NCI-H524 (cell line): ENCODE measurements at regions not wholly inside any gene's neighbourhood (a gene's known extent, or its start where the extent isn't known, plus 50 kb on each side); places are given as distances from the start of the nearest gene placed in this dataset.

ENCODE experiments used
- DNase-seq, 2 experiments: peaks; one replicate each; lab custom pipeline; 2025; lab: John Stamatoyannopoulos, UW

DNA sequence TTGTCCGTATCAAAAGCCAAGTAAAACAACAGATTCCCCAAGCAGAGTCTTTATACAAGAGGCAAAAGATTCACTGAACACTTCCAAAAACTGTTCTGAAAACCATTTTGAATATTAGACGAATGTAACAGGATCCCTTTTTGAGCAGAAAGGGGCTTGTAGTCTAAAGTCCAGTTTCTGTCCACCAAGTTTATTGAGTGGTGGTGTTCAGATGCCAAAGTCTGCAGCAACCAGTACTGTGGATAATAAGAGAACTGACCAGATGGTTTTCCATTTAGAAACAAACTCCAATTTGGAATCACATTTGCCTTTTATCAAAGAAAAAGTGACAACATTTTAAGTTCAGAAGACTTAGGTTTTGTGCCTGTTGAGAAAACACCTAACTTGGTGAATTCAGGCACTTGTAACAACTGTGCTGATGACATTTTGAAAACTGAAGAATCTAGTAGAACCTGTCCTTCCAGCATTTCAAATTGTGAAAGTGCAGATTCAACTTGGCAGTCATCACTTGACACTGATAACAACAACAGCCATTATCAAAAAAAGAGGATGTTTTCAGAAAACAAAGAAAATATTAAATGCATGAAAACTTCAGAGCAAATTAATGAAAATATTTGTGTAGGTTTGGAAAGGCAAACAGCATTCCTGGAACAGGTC is 217.1 kb downstream of the CSNK2A3 start:
- DNase-seq = no peak

DNA sequence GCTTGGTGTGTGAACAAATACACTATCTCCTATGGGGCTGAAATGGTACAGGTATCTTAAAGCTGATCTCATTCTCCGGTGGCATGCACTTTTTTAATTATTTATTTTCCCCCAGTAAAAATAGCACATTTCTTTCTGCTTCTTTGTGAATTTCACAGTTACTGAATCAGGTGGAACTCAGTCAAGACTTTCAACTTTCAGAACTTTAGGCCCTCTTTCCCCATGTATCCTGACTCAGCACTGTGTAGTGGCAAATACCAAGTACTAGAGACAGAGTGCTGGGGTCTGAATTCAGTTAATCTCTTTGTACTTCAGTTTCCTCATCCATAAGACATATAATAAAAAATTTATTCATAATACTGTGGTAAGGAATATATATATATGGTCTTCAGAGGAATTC is 223.9 kb downstream of the CSNK2A3 start:
- DNase-seq = no peak

DNA sequence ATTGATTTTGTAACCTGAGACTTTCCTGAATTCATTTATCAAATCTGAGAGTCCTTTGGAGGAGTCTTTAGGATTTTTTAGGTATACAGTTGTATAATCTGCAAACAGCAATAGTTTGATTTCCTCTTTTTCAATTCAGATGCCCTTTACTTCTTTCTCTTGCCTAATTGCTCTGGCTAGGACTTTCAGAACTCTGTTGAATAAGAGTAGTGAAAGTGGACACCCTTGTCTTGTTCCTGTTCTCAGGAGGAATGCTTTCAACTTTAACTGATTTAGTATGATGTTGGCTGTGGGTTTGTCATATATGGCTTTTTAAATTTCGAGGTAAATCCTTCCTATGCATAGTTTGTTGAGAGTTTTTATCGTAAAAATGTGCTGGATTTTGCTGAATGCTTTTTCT is 227.4 kb downstream of the CSNK2A3 start:
- DNase-seq = no peak

DNA sequence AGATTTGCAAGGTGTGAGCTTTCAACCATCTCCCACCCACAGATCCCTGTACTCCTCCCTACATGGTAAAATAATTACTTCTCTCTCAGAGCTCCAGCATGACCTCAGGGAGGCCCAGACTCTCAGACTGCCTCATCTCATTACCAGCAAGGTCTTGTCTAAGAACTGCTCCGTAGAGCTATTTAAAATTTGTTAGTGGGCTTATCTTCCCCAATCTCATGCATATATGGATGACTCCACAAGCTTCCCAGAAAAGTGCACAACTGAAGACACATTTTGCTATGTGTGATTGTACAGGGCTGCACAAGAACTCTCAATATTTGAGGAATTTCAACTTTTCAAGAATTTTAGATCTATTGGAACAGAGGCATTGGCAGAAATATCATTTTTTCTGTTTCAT is 230.3 kb downstream of the CSNK2A3 start:
- no peak for DNase-seq

DNA sequence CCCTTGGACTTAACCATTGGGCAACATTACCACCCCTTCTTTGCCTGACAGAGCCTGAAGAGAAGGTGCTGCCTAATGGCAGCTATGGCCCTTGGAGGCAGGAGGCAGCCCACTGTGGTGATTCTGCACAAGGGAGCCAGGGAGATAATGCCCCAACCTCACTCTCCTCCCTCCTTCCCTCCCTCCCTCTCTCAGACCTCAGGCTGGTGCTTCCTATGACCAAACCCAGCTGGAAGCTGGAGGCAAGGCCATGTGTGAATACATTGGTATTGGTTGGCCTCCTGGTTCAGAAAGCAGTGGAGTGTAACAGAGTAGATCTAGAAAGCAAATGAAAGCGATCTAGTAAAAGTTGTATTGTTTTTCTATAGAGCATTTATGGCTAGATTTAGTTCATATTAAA is 233.1 kb downstream of the CSNK2A3 start:
- no peak for DNase-seq

DNA sequence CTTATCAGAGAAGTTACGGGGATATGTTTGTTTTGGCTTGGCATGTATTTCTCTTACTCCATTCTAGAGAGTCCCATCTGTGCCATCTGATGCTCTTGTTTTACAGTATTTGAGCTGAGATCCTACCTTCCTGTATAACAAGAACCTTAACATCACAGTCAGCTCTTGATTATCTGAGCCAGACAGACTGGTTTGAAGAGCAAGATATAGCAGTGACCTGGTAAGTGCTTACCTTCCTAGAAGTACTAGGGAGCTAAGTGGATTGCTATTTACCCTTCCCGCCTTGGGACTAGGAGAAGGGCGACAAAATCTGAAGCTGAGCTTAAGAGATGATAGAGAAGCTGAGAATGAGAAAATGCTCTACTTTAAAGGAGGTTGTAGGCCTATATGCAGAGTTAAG is 235.3 kb downstream of the CSNK2A3 start:
- no peak for DNase-seq

DNA sequence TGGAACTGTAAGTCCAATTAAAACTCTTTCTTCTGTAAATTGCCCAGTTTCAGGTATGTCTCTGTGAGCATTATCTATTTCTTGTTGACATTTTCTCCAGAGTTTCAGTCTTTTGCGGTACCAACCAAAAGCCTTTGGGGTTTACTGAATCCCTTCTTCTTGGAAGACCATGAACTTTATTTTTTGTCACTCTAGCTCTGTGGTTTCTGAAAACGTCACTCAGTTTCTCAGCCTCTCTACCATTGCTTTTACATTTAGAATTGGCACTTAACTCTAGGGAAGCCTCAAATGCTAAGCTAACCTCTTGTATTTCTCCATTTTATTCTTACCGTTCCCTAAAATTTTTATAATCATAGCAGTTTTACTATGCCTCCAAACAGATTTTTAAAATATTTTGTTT is 237.6 kb downstream of the CSNK2A3 start:
- no peak for DNase-seq

DNA sequence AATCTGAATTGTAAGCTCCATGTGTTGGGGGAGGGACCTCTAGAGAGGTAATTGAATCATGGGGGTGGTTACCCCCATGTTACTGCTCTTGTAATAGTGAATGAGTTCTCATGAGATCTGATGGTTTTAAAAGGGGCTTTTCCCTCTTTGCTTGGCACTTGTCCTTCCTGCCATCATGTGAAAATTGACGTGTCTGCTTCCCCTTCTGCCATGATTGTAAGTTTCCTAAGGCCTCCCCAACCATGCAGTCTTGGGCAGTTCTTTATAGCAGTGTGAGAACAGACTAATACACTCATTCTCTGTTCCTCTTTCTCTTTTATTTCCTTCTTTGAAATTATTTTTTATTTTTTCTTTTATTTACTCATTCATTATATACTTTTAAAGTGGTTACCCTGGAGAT is 239.4 kb downstream of the CSNK2A3 start:
- DNase-seq = no peak

DNA sequence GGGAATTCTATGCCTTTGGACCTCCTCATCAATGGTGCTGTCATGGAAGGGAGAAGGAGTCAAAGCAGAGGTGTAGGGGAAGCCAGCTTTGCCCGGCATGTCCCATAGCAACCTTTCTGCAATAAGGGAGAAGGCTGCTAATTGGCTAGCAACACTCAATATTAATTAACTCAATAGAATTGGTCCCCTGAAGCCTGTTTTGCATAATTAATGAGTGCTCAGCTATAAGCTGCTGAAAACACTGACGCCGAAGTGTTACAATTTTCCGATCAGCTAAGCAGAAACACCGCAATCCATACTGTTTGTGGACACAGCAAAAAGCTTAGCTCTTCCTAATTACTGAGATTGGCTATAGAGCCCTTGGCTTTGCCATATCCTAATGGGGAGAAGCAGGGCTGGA is 245.0 kb downstream of the CSNK2A3 start:
- no peak for DNase-seq

DNA sequence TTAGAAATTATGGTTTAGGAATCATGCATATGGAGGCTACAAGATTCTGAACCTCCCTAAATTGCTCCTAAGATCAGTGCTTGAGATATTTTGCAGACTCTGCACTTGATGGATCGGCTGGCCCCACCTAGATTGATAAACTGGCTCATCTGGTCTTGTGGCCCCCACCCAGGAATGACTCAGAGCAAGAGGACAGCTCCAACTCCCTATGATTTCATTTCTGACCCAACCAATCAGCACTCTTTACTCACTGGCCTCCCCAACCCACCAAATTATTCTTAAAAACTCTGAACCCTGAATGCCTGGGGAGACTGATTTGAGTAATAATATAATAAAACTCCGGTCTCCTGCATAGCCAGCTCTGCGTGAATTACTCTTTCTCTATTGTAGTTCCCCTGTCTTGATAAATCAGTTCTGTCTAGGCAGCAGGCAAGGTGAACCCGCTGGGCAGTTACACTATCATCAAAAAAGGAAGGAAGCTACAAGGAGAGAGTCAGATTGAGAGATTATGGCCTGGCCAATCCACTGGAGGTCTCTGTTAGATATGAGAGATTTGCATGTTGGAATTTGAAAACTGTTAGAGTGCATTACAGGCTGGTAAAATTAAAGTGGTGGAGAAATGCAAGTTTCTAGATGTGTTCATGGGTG is 245.8 kb downstream of the CSNK2A3 start:
- no peak for DNase-seq

DNA sequence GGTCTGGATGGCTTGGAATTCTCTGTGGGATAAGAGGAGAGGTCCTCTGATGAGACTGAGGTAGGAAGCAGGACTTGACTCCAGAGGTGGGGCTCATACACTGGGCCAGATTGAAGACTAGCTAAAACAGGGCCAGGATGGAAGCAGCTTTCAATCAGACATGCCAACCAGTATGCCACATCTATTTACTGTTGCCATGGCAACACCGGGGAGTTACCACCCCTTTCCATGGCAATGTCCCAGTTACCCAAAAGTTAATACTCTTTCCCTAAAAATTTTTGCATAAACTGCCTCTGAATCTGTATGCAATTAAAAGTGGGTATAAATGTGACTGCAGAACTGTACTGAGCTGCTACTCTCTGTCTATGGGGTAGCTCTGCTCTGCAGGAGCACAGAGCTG is 247.5 kb upstream of the ZBED5 start:
- DNase-seq = no peak

DNA sequence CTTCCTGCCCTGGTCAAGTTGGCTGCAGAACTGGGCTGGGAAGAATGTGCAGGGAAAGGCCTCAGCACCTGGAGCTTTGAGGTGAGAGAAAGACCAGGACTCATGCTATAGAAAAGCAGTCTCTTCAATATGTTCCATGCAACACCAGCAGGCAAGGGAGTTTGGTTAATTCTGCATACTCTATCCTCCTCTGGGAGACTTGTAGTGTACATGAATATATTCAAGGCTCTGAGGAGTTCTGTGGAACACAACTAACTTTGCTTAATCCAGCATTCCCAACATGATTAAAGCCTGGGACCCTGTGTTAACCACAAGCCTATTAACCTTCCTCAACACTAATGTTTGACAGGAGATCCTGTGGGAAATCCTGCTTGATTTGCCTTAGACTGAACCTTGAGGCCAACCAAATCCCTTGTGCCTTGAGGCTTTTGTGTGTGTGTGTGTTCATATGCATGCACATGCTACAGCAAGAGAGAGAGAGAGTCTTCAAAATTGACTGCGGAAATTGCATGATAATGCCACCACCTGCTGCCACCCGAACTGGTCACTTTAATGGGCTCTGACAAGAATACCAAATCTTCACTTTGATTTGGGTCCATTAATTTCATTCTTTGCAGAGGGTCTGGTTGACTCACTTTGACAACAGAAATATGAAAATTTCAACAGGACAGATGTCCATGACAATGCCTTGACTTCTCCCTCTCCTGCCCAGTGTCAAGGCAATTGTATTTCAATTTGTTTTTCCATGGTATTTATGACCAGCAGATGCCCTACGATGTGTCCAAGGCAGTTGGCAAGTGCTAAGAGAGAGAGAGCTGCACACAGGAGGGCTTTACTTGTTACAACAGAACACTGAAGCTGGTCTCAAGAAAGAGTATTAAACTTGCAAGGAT is 238.2 kb upstream of the ZBED5 start:
- no peak for DNase-seq

DNA sequence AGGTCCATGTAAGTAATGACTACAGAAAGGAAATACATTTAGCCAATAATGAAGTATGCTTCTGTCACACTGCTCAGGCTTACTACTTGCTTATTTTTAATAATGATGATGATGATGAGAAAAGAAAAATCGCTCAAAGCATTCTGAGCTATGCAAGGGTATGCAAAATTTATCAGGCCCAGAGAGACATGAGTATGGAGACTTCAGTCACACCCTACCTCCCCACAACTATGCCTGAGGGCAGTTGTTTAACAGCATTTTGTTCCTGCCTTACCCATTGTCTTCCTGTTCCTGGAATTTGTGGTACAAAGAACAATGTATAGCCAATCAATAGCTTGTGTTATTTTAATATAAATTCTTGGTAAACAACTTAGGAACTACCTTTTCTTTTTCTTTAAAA is 232.6 kb upstream of the ZBED5 start:
- DNase-seq = no peak

DNA sequence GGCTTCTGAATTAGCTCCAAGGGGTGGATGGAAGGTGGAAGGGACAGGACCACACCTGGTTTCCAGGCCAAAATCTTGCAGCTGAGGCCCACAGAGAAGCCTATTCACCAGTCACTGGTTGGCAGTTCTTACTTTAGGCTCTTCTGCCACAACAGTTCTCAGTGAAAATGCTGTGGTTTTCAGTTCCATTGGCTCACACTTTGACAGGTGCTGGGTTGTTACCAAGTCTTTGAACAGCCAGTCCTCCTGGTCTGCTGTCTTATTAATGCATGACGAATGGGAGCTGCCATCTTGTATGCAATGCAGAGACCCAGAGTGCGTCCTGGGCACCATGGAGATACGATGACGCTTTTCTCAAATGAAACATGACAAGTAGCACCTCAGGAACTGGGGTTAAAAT is 232.0 kb upstream of the ZBED5 start:
- DNase-seq = no peak

DNA sequence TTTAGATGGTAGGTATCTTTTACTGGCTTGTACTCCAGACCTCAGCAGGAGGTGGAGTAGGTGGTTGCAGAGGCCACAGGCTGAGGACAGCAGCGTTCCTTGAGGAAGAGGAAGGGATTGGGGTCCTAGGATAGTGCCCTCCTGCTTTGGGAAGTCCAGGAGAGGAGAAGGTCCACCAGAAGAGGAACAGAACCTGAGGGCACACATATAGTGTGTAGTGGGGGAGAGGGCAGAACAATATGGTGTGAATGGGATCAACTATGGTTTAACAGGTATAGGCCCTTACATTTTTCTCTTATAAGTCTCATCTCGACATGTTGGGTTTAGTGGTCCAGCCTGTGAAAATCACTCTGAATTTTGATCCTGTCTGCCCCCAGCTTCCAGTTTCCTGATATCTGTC is 229.1 kb upstream of the ZBED5 start:
- no peak for DNase-seq

DNA sequence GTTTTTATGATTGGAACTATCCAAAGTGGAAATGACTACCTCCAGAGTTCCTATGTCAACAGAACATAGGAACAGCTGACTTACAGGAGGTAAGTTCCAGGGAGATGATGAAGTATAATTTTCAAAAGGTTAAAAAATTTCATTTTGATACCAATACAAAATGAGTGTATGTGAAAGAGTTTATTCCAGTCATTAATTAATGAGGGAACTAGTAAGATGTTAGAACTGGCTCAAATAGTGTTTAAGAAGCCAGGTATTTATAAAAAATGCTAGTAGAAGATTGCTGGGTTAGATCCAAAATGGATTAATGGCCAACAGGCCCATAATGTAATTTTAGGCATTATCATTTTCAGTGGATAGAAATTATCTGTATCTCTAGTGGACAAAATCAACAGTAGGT is 227.7 kb upstream of the ZBED5 start:
- no peak for DNase-seq

DNA sequence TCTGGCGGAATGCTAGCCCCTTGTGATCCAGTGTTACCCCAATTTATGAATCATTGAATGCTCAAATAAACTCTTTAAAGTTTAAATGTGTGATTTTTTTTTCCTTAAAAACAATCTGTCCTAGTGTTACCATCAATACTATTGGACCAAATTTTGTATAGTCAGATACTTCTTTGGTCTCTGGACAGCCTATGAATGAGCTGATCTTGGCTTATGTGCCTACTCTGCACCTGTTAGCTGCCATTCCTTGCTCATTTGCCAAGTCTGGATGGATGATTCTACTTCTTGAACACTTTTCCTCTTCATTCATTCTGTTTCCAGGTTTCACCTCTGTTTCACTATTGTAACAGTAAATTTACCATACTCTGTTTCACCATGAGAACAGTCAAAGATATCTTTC is 226.5 kb upstream of the ZBED5 start:
- no peak for DNase-seq

DNA sequence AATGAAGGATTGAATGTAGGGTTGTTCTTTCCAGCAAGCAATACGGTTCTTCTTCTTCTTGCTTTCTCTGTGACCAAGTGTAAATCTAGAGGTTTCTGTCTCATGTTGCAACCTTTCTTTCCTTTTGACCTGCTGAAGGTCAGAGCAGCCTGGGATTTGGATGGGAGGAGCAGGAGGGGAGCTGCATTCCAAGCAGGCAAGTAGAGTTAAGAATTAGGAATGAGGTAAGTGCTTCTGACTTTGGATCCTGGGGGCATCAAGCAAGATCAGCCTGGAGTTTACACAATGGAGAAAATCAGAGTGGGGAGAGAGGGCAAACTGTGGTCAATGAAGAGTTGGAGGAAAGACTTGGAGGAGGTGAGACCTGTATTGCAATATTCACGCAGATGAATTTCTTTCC is 225.6 kb upstream of the ZBED5 start:
- DNase-seq = no peak

DNA sequence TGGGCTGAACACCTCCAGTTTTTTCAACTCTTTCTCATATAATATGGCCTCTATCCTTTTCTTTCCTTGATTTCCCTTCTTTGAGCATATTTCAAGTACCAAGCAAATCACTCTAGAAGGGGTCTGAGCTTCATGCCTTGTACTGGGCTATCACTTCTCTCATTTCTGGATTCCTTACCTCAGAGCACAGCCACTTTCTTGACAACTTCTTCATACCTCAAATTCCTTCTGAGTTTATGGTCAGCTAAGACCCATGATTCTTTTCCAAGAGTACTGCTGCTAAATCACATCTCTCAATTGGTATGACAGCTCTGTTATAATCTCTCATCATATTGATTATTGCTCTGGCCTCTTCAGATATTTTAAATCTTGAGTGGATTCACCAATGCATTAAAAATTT is 224.8 kb upstream of the ZBED5 start:
- no peak for DNase-seq

DNA sequence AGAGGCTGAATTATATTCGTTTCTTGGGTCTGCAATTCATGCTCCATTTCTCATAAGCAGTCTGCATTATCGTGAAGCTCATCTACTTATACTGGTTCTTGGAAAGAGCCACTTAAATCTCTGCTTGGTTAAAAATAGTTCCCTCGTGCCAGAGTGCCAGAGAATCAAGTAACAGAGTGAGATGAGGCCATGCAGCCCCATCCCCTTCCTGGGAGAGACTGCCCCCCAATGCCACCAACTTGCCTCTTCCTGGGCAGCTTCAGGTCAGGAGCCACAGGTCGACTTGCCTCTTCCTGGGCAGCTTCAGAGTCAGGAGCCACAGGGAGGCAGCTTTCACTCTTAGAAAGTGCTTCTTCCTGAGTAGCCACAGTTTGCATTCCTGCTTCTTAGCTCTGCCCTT is 223.9 kb upstream of the ZBED5 start:
- no peak for DNase-seq

DNA sequence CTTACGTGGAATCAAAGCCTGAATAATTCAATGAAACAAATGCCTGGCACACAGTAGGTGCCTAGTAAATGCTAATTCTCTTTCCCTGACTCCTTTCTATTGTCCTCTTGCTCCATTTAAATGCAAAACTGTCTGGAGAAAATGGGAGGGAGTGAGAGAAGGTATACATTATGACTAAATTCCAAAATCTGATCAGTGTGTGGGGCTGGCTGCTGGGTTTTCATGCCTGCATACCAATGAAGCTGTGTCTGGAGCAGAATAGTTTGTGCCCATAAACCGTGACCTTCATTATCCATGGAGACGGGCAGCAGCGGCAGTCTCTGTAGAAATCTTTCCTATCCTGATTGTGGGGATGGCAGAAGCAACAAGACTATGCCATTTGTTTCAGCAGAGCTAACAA is 223.4 kb upstream of the ZBED5 start:
- no peak for DNase-seq

DNA sequence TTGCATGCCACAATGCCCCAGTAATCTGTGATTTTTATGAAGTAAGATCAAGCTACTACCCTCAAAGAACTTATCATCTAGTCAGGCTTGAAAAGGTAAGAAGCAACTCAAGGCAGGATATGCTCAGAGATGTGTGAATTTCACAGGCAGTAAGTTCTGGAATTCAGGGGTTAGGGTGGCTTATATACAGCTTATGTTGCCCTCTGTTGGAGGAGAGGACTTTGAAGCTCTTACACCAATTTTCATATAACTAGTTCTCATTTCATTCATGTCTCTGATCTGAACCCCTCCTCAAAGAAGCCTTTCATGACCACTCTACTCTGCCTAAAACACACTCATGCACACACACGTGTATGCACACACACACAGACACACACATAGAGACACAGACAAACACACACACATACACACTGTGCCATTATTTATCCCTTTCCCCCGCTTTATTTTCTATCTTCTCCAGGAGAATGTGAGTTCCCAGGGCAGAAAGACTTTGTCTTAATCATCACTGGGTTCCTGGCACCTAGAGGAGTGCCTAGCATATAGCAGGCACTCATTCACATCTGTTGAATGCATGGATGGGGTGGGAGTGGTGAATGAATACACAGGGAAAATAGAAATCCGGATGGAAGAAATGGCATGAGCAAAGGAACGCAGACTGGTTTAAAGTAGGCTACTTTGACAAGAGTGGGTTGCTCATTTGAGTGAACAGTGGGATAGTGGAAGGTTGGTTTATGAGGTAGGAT is 220.7 kb upstream of the ZBED5 start:
- no peak for DNase-seq

DNA sequence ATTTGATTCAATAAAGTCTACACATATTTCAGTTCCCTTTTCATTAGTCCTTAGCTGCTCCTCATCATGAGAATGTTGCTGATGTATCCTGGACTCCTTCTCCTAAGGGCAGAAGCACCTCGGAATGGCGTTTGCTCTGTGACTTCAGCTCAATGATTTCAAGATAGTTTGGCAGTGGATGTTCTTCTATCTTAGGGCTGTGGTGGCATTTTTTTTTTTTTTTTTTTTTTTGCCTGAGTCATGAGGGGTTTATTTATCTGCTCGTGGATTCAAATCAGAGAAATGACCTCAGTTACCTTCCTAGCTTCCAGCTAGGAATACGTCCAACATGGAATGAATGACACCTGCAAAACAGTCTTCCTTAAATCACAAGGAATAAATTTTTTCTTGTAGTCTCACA is 220.0 kb upstream of the ZBED5 start:
- DNase-seq = no peak
